Neuronal stem cell (in vitro differentiated cells): ENCODE measurements at regions not wholly inside any gene's neighbourhood (a gene's known extent, or its start where the extent isn't known, plus 50 kb on each side); places are given as distances from the start of the nearest gene placed in this dataset.

Experiments used
- DNase-seq: peaks from one replicate; pipeline ENCODE4 v3.0.0-alpha.2; 2013; ENCODE audit warnings: low spot score
- H2AFZ ChIP-seq: one replicate; pipeline ENCODE4 v1.6.1; 2013; ENCODE audit warnings: mild to moderate bottlenecking, low read length, inconsistent platforms
- H2AK5ac ChIP-seq: 2 replicates; pipeline ENCODE4 v1.6.1; 2013; ENCODE audit warnings: low read depth, mild to moderate bottlenecking, inconsistent platforms, low read length, moderate library complexity, mixed read lengths
- H2BK120ac ChIP-seq: 2 replicates; pipeline ENCODE4 v1.6.1; 2013; ENCODE audit warnings: low read depth, mild to moderate bottlenecking, inconsistent platforms, low read length, moderate library complexity, mixed read lengths
- H2BK12ac ChIP-seq: one replicate; pipeline ENCODE4 v1.6.1; 2013; ENCODE audit warnings: low read length, inconsistent platforms
- H2BK15ac ChIP-seq: 2 replicates; pipeline ENCODE4 v1.6.1; 2013; ENCODE audit warnings: mild to moderate bottlenecking, low read length, inconsistent platforms, mixed read lengths
- H2BK5ac ChIP-seq: one replicate; pipeline ENCODE4 v1.6.1; 2013; ENCODE audit warnings: inconsistent platforms, mild to moderate bottlenecking, low read length, moderate library complexity
- H3K14ac ChIP-seq: one replicate; pipeline ENCODE4 v1.6.1; 2013; ENCODE audit warnings: low read length, inconsistent platforms
- H3K18ac ChIP-seq: 2 replicates; pipeline ENCODE4 v1.6.1; 2013; ENCODE audit warnings: low read length, inconsistent platforms
- H3K23ac ChIP-seq: 2 replicates; pipeline ENCODE4 v1.6.1; 2013; ENCODE audit warnings: low read depth, mild to moderate bottlenecking, mixed read lengths, low read length, inconsistent platforms; ENCODE audit not compliant: poor library complexity
- H3K27ac ChIP-seq: replicated peaks from 3 replicates; pipeline ENCODE4 v1.5.1; 2013; ENCODE audit warnings: low read length, inconsistent platforms
- H3K27me3 ChIP-seq, 3 experiments: 2 replicates each; pipeline ENCODE4 v1.6.1; 2013; ENCODE audit warnings: low read length in 3 of 3, mild to moderate bottlenecking in 2 of 3, inconsistent platforms in 1 of 3, low read depth in 1 of 3, mixed read lengths in 1 of 3, moderate library complexity in 1 of 3; ENCODE audit not compliant: control insufficient read depth in 3 of 3, insufficient read depth in 3 of 3
- H3K36me3 ChIP-seq, 2 donors: replicated peaks in 1 of 2; 2 replicates each; pipeline ENCODE4 v1.6.1; 2013; ENCODE audit warnings: low read length in 2 of 2; ENCODE audit not compliant: control insufficient read depth in 2 of 2, insufficient read depth in 2 of 2
- H3K4ac ChIP-seq: 2 replicates; pipeline ENCODE4 v1.6.1; 2013; ENCODE audit warnings: inconsistent platforms, mild to moderate bottlenecking, low read length, moderate library complexity
- H3K4me1 ChIP-seq, 2 donors: 1 replicate in 1 of 2; 2 replicates in 1 of 2; pipeline ENCODE4 v1.6.1; 2013; ENCODE audit warnings: low read length in 2 of 2, low read depth in 1 of 2; ENCODE audit not compliant: control insufficient read depth in 2 of 2, insufficient read depth in 1 of 2
- H3K4me2 ChIP-seq: one replicate; pipeline ENCODE4 v1.6.1; 2013; ENCODE audit warnings: mild to moderate bottlenecking, low read length, inconsistent platforms; ENCODE audit not compliant: insufficient read depth, poor library complexity, severe bottlenecking
- H3K4me3 ChIP-seq, 2 donors: 2 replicates each; pipeline ENCODE4 v1.5.1; 2013; ENCODE audit warnings: low read length in 2 of 2, mild to moderate bottlenecking in 2 of 2, inconsistent platforms in 1 of 2, moderate library complexity in 1 of 2
- H3K79me1 ChIP-seq: one replicate; pipeline ENCODE4 v1.6.1; 2013; ENCODE audit warnings: low read depth, mild to moderate bottlenecking, inconsistent platforms, low read length, moderate library complexity
- H3K9ac ChIP-seq: one replicate; pipeline ENCODE4 v1.6.1; 2013; ENCODE audit warnings: mild to moderate bottlenecking, low read depth, low read length, inconsistent platforms; ENCODE audit not compliant: poor library complexity
- H3K9me3 ChIP-seq, 2 donors: replicated peaks in 1 of 2; 2 replicates each; pipeline versions ENCODE3 to v1.6.1; 2013; ENCODE audit warnings: low read length in 2 of 2, mild to moderate bottlenecking in 2 of 2, inconsistent platforms in 1 of 2, low read depth in 1 of 2, mixed read lengths in 1 of 2, moderate library complexity in 1 of 2; ENCODE audit not compliant: control insufficient read depth in 2 of 2, insufficient read depth in 1 of 2
- H4K8ac ChIP-seq: one replicate; pipeline ENCODE4 v1.6.1; 2013; ENCODE audit warnings: low read depth, mild to moderate bottlenecking, inconsistent platforms, low read length, moderate library complexity
- H4K91ac ChIP-seq: one replicate; pipeline ENCODE4 v1.6.1; 2013; ENCODE audit warnings: low read length, low read depth, mild to moderate bottlenecking, inconsistent platforms; ENCODE audit not compliant: poor library complexity
- WGBS, 2 donors: extraction: QIAGEN DNeasy Blood & Tissue Kit; methylation state at CpG; one replicate each; pipeline ENCODE4 v1.1.7; 2013; ENCODE audit warnings: missing lambda C conversion rate in 2 of 2, mixed read lengths in 1 of 2; ENCODE audit not compliant: insufficient read length in 2 of 2, insufficient replicate concordance in 1 of 2; ENCODE audit errors: extremely low coverage in 2 of 2; 5-methylcytosine and 5-hydroxymethylcytosine counted together

DNA sequence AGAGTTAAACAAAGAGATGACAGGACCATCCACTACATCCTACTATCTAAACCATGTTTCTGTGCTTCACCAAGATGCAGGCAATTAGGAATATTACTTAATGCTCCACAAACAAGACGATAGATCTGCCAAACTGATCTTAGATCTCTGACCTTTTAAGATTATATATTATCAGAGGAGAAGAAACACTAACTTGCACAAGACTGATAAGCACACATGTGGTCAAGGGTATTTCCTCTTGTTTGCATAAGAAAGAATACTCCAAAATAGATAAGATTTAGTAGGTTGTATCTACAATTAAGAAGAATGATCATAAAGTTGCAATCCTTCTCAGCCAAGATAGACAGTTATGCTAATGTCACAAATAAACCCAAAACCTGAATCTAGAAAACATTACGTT lies 601.0 kb upstream of the ACO1 start:
- H4K91ac ChIP-seq: no peak overlapping the region
- no peak overlapping the region for H3K9ac ChIP-seq
- H3K4me2 ChIP-seq: no peak overlapping the region
- no peak overlapping the region for H2AFZ ChIP-seq
- no peak overlapping the region for H2BK5ac ChIP-seq
- H2BK15ac ChIP-seq: no peak overlapping the region
- no peaks in the 10 kb centered on the region for H3K4me1 ChIP-seq
- no CpG with 5 or more reads among the region's 2 CpGs for WGBS, 2 donors
- DNase-seq: no peak
- no peak overlapping the region for H2AK5ac ChIP-seq
- H3K27ac ChIP-seq: no peak overlapping the region
- no peak overlapping the region for H3K18ac ChIP-seq
- no peaks in the 10 kb centered on the region for H3K36me3 ChIP-seq
- H3K14ac ChIP-seq: no peak overlapping the region
- H3K4ac ChIP-seq: no peak overlapping the region
- H2BK120ac ChIP-seq: no peak overlapping the region
- no peak overlapping the region for H3K23ac ChIP-seq
- no peak overlapping the region for H2BK12ac ChIP-seq
- no peak overlapping the region for H4K8ac ChIP-seq
- no peaks in the 10 kb centered on the region for H3K27me3 ChIP-seq
- no peak overlapping the region for H3K4me3 ChIP-seq
- H3K79me1 ChIP-seq: no peaks in the 10 kb centered on the region
- H3K9me3 ChIP-seq: peaks cover 0 to 2% of the 10 kb centered on the region in 2 donors

DNA sequence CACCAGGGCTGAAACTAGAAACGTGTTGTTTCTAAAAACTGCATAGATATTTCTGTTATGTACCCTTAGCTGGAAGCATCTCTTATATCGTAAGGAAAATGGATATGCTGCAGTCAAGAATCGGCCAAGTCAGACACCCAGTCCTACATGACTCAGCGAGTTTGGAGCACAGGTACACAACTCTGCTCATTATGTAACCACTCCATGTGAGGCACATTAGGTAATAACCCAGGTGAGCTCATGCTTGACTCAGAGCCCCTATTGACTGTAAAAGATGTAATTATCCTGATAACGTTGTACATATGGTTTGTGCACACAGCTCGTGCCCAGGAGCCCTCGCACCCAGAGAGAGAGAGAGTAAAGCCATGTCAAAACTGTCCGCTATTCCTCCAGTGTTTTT lies 593.7 kb upstream of the ACO1 start:
- Histone ChIP-seq H2BK12ac (no peak overlapping the region), H3K14ac (no peak overlapping the region), H3K4me2 (no peak overlapping the region), H3K4ac (no peak overlapping the region), H2BK120ac (no peak overlapping the region), H3K18ac (no peak overlapping the region), H4K8ac (no peak overlapping the region), H2BK5ac (no peak overlapping the region), H3K27ac (no peak overlapping the region), H3K27me3 (no peaks in the 10 kb centered on the region), H3K9me3 (peaks cover 0 to 2% of the 10 kb centered on the region in 2 donors), H3K9ac (no peak overlapping the region), H3K36me3 (no peaks in the 10 kb centered on the region), H2AK5ac (no peak overlapping the region), H4K91ac (no peak overlapping the region), H2BK15ac (no peak overlapping the region), H3K4me1 (no peaks in the 10 kb centered on the region), H2AFZ (no peak overlapping the region), H3K4me3 (no peak overlapping the region), H3K79me1 (no peaks in the 10 kb centered on the region), H3K23ac (no peak overlapping the region)
- no peak for DNase-seq
- WGBS, 2 donors: no CpG with 5 or more reads among the region's 8 CpGs

DNA sequence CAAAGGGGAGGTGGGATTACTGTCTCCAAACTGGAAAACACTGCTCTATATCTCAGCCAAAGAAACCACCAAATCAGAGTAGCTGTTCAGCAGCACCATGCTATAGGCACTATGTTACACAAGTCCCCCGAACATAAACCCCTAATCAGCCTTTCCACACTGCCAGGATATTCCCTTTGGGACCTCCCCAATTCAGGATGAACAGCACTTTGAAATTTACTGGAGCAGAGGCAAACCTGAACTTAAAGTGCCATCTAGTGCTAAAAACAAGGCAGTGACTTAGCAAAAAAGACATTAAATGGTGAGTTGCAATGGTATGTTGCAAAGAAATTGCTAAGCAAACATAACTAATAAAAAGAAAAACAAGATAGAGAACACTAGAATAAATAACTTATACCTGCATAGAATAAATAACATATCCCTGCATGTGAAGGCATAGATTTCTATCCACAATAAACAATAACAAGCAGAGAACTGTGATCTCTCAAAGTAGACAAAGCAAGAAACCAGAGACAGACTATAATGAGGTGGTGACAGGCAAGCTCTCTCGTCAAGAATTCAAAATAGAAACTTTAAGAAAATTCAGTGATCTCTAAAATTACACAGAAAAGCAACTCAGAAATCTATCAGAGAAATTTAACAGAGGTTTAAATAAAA lies 584.4 kb upstream of the ACO1 start:
- peak; percentile 52 for DNase-seq

DNA sequence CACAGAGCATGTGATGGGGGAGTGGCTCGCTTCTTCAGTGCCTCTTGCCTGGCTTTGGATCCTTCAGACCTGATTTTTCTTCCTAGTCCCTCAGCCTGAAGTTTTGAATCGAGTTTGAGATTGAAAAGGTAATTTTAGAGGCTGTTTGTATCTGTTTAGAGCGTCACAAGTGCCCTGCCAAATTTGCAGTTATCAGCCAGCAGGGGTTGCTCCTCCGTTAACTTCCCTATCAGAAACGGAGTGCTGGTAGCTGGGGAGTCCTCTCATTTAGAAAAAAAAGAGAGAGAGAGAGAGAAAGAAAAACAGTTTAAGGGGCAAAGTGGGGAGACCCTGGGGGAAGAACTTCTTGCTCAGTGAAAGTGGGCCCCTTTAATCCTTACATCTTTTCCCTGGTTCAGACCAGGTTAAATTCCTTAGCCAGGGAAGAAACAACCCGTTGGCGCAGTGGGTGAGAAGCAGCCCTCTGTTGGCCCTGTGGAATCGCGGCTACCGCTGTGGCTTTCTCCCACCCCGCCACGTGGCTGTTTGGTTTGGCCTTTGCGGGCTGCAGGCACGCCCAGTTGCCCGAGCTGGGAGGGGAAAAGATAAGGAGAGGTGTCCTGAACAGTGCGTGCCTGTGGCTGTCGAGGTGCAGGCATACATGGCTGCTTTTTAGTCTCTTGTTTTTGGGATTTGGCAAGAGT lies 576.7 kb upstream of the ACO1 start:
- H2AFZ ChIP-seq: no peak overlapping the region
- no peak overlapping the region for H4K8ac ChIP-seq
- DNase-seq: no peak
- H3K27ac ChIP-seq: no peak overlapping the region
- H3K9me3 ChIP-seq: no peaks in the 10 kb centered on the region
- H3K4ac ChIP-seq: no peak overlapping the region
- H2BK15ac ChIP-seq: no peak overlapping the region
- H4K91ac ChIP-seq: no peak overlapping the region
- H2BK5ac ChIP-seq: no peak overlapping the region
- no peak overlapping the region for H3K23ac ChIP-seq
- no peak overlapping the region for H2BK12ac ChIP-seq
- H3K36me3 ChIP-seq: no peaks in the 10 kb centered on the region
- no peaks in the 10 kb centered on the region for H3K27me3 ChIP-seq
- no peak overlapping the region for H3K9ac ChIP-seq
- H2BK120ac ChIP-seq: no peak overlapping the region
- no peak overlapping the region for H3K4me2 ChIP-seq
- H3K18ac ChIP-seq: no peak overlapping the region
- no peak overlapping the region for H3K14ac ChIP-seq
- H3K79me1 ChIP-seq: no peaks in the 10 kb centered on the region
- WGBS, 2 donors: no CpG with 5 or more reads among the region's 17 CpGs
- no peak overlapping the region for H2AK5ac ChIP-seq
- no peaks in the 10 kb centered on the region for H3K4me1 ChIP-seq
- H3K4me3 ChIP-seq: no peak overlapping the region

More for the DNA sequence above, 584.4 kb upstream of the ACO1 start:
- Histone ChIP-seq H3K4me2 (no peak overlapping the region), H4K91ac (no peak overlapping the region), H3K18ac (no peak overlapping the region), H4K8ac (no peak overlapping the region), H3K23ac (no peak overlapping the region), H3K4me1 (peaks cover 0 to 2% of the 10 kb centered on the region in 2 donors), H3K9ac (no peak overlapping the region), H3K9me3 (no peaks in the 10 kb centered on the region), H3K14ac (peak overlapping the region; percentile 21), H2BK12ac (no peak overlapping the region), H3K4me3 (no peak overlapping the region), H3K79me1 (no peaks in the 10 kb centered on the region), H3K36me3 (no peaks in the 10 kb centered on the region), H3K4ac (no peak overlapping the region), H2BK5ac (no peak overlapping the region), H3K27ac (no peak overlapping the region), H3K27me3 (no peaks in the 10 kb centered on the region), H2BK15ac (no peak overlapping the region), H2AFZ (no peak overlapping the region), H2AK5ac (no peak overlapping the region), H2BK120ac (no peak overlapping the region)
- no CpG with 5 or more reads among the region's 2 CpGs for WGBS, 2 donors
